ENCODE measurements at regions not wholly inside any gene's neighbourhood (a gene's known extent, or its start where the extent isn't known, plus 50 kb on each side); places are given as distances from the start of the nearest gene placed in this dataset.

- no peaks in the 10 kb centered on the region for H3K27me3 ChIP-seq
- intact Hi-C loops (cut with DNase I) = no loop called here
- no peaks in the 10 kb centered on the region for H3K36me3 ChIP-seq
- TF ChIP-seq POLR2A (IDR thresholded peaks at IDR 0.05) = no peak
- no peak for TF ChIP-seq POLR2AphosphoS5 (IDR thresholded peaks at IDR 0.05; ENCODE audit: insufficient read depth in 1 of 2, low read depth in 1 of 2)
- TF ChIP-seq CTCF (IDR thresholded peaks at IDR 0.05) = no peak
- no peak for DNase-seq (ENCODE audit: extremely low spot score in 2 of 2)
- H3K4me1 ChIP-seq = peaks cover 14% of the 10 kb centered on the region
- no peak overlapping the region for H3K4me3 ChIP-seq
- no peaks in the 10 kb centered on the region for H3K9me3 ChIP-seq
- H3K27ac ChIP-seq = peak overlapping the region; percentile 23
Observed at GRCh38 chr2:200223205-200223784, 83.2 kb upstream of the SPATS2L start.

- Histone ChIP-seq H3K4me3 (no peak overlapping the region), H3K27me3 (no peaks in the 10 kb centered on the region), H3K27ac (peak overlapping the region; percentile 42), H3K36me3 (no peaks in the 10 kb centered on the region), H3K4me1 (peaks cover 14% of the 10 kb centered on the region), H3K9me3 (no peaks in the 10 kb centered on the region)
- TF ChIP-seq CTCF (IDR thresholded peaks at IDR 0.05) (no peak), POLR2A (IDR thresholded peaks at IDR 0.05) (no peak), POLR2AphosphoS5 (IDR thresholded peaks at IDR 0.05; ENCODE audit: insufficient read depth in 1 of 2, low read depth in 1 of 2) (no peak)
- intact Hi-C loops (cut with DNase I) = no loop called here
- DNase-seq (ENCODE audit: extremely low spot score in 2 of 2) = no peak
Observed at GRCh38 chr2:200225951-200226350, 80.5 kb upstream of the SPATS2L start.

GRCh38 chr2:200226451-200227426 lies 79.8 kb upstream of the SPATS2L start:
- Histone ChIP-seq H3K9me3 (no peaks in the 10 kb centered on the region), H3K4me1 (peaks cover 14% of the 10 kb centered on the region), H3K27ac (no peak overlapping the region), H3K27me3 (no peaks in the 10 kb centered on the region), H3K36me3 (no peaks in the 10 kb centered on the region), H3K4me3 (no peak overlapping the region)
- no peak for DNase-seq (ENCODE audit: extremely low spot score in 2 of 2)
- TF ChIP-seq CTCF (IDR thresholded peaks at IDR 0.05) = no peak
- TF ChIP-seq POLR2AphosphoS5 (IDR thresholded peaks at IDR 0.05; ENCODE audit: insufficient read depth in 1 of 2, low read depth in 1 of 2) = no peak
- no peak for TF ChIP-seq POLR2A (IDR thresholded peaks at IDR 0.05)
- intact Hi-C loops (cut with DNase I) = no loop called here

- Histone ChIP-seq H3K27ac (no peak overlapping the region), H3K4me1 (peaks cover 14% of the 10 kb centered on the region), H3K36me3 (no peaks in the 10 kb centered on the region), H3K4me3 (no peak overlapping the region), H3K9me3 (no peaks in the 10 kb centered on the region), H3K27me3 (no peaks in the 10 kb centered on the region)
- intact Hi-C loops (cut with DNase I) = no loop called here
- TF ChIP-seq POLR2AphosphoS5 (IDR thresholded peaks at IDR 0.05; ENCODE audit: insufficient read depth in 1 of 2, low read depth in 1 of 2) = no peak
- no peak for TF ChIP-seq CTCF (IDR thresholded peaks at IDR 0.05)
- no peak for TF ChIP-seq POLR2A (IDR thresholded peaks at IDR 0.05)
- no peak for DNase-seq (ENCODE audit: extremely low spot score in 2 of 2)
Observed at GRCh38 chr2:200230716-200231115, 75.8 kb upstream of the SPATS2L start.

GRCh38 chr2:200235533-200235932 lies 71.0 kb upstream of the SPATS2L start:
- H3K9me3 ChIP-seq = no peaks in the 10 kb centered on the region
- no peaks in the 10 kb centered on the region for H3K36me3 ChIP-seq
- no peak for DNase-seq (ENCODE audit: extremely low spot score in 2 of 2)
- intact Hi-C loops (cut with DNase I) = no loop called here
- H3K27ac ChIP-seq = no peak overlapping the region
- H3K4me1 ChIP-seq = no peaks in the 10 kb centered on the region
- no peaks in the 10 kb centered on the region for H3K27me3 ChIP-seq
- no peak for TF ChIP-seq POLR2AphosphoS5 (IDR thresholded peaks at IDR 0.05; ENCODE audit: insufficient read depth in 1 of 2, low read depth in 1 of 2)
- no peak for TF ChIP-seq POLR2A (IDR thresholded peaks at IDR 0.05)
- no peak for TF ChIP-seq CTCF (IDR thresholded peaks at IDR 0.05)
- H3K4me3 ChIP-seq = no peak overlapping the region
